HG02981 (cell line): ENCODE measurements at regions not wholly inside any gene's neighbourhood (a gene's known extent, or its start where the extent isn't known, plus 50 kb on each side); places are given as distances from the start of the nearest gene placed in this dataset.
"Not testable (repeated sequence)": the region's sequence is repeated elsewhere in the genome, so short reads cannot be mapped to it uniquely, and the experiment has no call there.

Experiments used
- ATAC-seq: cut with Tn5 transposase; IDR thresholded peaks from one replicate; pipeline ENCODE4 v1.9.1; 2021; ENCODE audit warnings: mild to moderate bottlenecking, moderate library complexity; ENCODE audit not compliant: unreplicated experiment

DNA sequence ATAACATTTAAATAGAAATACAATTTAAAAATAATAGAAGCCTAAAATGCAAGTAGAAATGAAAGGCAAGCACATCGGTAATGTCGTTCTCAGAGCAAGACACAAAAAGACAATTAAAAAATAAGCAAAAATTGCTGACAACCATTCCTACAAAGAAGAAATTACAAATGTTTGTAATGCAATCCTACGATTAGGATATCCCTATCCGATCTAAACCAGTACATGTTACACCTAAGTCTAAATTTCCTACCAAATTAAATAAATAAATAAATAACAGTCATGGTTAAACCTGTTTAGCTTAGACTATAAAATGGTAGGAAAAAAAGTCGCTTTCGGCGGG is 90.0 kb downstream of the ANXA2R start:
- ATAC-seq = no peak

DNA sequence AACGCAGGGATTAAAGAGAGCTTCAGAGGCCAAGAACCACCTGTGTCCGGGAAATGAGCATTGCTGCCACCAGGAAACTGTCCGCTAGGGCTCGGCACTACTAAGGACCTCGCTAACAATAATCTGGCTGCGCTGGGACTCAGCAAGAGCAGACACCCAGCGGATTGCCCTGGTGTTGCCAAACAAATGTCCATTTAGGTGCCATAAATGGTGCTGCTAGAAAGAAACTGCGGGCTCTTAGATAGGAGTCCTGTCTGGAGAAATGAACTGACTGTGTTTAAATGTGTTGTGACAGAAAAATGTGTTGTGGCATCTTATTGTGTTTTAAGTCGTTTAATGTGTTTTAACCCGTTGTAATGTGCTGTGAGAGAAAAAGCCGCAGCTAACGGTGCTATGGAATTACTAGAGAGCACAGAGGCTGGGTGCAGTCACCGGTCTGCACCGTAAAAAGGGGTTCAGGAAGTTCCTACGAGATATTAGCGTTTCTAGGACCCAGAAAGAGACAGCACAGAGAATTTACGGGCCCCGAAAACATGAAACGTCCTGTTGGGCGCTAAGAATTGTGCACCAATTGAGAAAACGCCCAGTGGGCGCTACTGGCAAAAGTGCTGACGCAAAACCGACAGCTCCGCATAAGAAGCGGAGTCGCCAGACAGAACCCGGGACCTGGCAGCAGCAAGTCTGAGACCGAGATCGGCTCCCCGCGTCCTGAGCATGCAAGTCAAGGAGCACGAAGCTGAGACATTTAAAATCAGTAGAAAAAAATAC is 90.6 kb downstream of the ANXA2R start:
- peak; percentile 76 for ATAC-seq

DNA sequence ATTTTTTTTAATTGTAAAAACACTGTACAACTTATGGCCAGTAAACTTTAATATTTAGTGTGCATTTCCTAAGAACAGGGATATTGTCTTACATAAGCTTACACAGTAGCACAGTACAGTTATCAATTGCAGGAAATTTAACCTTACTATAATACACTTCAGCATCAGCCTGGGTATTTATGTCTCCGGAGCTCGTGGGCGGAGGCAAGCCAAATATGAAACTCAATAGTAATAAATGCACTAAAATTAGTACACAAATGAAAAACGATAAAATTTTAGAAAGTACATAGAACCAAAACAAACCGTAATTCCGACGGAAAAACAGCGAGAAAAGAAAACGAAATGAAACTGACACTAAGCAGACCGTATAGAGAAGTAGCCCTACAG is 91.2 kb downstream of the ANXA2R start:
- peak; percentile 0 for ATAC-seq

DNA sequence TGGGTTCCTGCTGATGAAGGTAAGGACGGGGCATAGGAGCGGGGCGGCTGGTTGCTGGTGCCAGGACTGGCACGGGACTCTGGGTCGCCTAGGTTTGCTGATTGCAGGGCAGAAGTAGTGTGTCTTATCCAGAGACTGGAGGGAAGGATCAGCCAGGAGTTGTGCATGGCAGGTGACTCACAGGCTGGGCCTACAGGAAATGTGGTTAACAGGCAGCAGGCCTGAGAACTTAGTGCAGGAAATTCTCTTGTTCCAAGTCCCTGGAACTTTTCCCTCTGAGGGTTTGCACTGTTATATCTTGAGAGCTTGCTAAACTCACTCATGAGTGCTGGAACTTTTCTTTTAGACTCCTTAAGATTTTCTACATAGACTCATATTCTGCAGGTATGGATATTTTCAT is 95.1 kb downstream of the ANXA2R start:
- no peak for ATAC-seq

DNA sequence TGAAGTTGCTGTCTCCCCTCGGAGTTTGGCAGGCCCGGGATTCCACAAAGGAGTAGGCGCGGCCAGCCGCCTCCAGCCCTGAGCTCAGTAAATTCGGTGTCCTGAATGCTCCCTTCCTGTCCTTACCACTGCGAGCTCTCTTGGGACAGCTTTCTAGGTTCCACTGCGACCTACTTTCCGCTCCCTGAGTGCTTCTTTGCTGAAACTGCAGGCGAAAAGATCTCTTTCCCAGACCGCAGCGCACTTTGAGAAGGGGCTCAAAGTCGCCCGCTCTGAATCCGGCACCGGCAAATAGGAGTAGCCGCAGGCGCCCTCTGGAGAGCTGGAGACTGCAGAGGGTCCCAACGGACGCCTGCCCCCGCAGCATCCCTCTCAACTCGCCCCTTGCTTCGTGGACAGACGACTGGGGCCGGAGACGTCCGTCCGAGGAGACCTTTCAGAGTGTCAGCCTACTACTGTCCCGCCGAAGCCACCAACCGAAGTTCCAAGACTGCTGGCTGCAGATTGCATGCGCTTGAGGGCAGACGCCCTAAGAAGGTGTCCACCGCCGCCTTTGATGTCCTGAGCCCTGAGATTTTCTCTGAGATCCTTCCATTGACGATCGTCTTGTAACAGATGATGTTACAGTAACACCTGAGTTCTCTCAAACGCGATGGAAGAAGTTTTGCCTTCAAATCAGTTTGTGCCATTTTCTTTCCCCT is 96.0 kb downstream of the ANXA2R start:
- ATAC-seq = no peak

DNA sequence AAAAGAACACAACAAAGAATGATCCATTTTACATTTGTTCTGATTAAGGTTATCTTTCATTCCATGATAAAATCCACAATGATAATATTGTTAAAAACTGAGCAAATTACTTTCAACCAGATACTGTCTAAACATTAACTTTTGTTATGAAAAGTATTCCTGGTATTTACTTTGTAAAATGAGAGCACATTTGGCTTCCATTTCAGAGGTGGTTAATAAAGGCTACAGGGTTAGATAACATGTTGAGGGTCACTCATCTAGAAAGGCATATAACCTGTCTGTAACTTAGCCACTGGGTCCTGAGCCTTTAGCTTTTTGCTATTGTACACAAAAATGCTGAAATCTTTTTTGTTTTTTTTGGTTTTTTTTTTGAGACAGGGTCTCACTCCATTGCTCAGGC is 99.3 kb downstream of the ANXA2R start:
- no peak for ATAC-seq

DNA sequence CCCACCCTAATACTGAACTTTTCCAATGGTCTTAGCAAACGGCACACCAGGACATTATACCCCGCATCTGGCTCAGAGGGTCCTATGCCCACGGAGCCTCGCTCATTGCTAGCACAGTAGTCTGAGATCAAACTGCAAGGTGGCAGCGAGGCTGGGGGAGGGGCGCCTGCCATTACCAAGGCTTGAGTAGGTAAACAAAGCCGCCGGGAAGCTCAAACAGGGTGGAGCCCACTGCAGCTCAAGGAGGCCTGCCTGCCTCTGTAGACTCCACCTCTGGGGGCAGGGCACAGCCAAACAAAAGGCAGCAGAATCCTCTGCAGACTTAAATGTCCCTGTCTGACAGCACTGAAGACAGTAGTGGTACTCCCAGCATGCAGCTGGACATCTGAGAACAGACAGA is 108.1 kb downstream of the ANXA2R start:
- not testable (repeated sequence) for ATAC-seq

DNA sequence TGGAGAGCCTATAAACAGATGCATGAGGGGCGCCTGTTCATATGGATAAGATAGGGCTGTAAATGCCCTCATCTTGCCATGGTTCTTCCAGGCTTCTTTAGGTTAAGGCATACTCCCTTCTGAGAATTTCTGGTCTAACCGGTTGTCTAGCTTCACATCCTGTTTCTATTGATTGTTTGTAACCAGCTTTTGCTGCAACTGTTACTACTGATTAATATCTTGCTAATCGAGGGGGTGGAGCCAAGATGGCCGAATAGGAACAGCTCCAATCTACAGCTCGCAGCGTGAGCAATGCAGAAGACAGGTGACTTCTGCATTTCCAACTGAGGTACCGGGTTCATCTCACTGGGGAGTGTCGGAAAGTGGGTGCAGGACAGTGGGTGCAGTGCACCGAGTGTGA is 108.7 kb downstream of the ANXA2R start:
- ATAC-seq = not testable (repeated sequence)

DNA sequence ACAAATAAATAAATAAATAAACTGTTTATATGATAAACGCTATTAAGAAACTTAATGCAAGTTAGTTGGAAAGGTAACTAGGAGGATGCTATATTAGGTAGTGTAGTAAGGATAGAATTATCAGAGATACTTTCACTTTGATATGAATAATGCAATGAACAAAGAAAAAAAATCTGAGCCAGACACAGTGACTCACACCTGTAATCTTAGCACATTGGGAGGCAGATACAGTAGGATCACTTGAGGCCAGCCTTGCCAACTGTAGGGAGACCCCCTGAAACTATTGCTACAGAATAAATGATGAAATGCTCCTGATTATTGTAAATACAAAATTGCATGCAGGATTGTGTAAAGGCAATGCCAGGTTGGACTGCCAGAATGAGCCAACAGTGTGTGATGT is 109.2 kb downstream of the ANXA2R start:
- no peak for ATAC-seq

DNA sequence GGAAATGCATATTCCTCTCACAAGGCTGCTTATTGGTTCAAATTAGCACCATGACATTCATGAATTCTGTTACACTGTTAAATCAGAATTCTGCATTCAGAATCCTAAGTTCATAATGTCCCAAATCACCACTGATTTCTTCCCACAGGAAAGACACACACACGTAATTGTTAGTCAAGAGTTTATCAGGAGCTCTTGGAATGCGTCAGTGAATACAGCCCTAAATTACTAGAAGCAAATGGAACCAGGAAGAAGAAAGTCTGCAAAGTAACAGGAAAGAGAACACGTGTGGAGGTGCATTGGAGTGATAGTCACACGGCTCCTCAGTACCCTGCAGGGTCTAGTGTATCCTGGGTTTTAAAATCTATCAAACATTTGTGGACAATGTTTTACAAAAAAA is 110.2 kb downstream of the ANXA2R start:
- ATAC-seq = no peak

DNA sequence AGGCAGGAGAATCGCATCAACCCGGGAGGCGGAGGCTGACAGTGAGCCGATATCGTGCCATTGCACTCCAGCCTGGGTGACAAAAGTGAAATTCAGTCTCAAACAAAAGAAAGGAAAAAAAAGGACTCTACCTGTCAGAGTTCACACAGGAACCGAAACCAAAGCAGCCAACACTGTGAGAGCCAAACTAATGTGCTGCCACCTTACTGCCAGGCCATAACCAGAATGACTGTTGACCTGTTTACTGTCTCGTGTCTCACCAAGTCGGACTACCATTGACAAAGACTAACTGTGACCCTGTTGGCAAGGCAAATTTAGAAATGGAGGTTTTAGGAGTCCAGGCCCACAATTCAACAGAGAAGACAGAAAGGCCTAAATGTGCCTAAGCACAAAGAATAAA is 112.4 kb downstream of the ANXA2R start:
- ATAC-seq = no peak

DNA sequence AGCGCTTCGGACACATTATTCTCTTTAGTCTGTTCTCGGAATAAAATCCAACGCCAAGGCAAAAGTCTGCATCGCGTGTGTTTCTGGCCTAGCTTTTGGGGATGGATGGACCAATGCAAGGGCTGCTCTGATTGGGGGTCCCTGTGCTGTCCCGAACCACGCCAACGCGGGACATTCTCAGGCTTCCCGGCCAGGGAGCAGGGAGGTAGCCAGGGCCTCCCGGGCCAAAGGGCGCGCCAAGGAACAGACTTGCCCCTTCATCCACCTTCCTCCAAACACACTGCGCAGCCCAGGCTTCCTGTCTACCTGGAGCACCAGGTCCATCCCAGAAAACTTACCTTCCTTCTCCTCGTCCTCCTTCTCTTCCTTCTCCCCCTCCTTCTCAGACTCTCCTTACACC is 113.0 kb upstream of the SELENOP start:
- ATAC-seq = no peak

DNA sequence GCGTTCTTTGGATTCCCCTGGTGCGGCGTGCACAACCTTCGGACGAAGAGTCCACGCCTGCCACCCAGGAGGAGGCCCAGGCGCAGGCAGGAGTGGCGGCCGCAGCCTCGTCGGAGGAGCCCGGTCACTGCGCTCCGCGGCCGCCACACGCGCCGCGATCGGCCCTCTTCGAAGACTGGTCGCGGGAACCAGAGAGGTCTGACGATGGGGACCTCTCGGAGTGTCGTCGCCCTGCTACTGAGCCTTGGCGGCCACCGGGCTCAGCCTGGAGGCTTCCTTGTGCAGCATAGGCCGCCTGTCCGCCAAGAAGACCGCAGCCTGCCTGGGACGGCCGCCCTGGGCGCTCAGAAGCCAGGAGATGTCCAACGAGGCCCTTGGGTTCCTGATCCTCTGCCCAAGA is 112.5 kb upstream of the SELENOP start:
- no peak for ATAC-seq

DNA sequence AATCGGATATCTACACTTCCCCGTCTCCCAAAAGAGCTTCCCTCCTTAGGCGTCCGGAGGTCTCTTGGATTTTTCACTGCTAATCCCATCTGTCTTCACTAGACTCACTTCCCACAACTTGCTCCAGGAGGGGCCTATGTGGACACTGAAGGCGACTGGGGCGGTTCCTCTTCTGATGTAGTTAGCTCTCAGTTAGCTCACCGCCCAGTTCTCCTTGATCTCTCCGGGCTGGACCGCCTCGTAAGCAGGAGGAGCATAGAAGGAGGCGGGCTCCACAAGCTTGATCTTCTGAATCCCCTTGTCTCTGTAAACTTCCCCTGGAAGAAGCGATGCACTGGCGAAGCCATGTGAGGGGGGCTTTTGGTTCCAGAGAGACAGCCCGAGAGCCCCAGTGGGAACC is 112.0 kb upstream of the SELENOP start:
- ATAC-seq = no peak

DNA sequence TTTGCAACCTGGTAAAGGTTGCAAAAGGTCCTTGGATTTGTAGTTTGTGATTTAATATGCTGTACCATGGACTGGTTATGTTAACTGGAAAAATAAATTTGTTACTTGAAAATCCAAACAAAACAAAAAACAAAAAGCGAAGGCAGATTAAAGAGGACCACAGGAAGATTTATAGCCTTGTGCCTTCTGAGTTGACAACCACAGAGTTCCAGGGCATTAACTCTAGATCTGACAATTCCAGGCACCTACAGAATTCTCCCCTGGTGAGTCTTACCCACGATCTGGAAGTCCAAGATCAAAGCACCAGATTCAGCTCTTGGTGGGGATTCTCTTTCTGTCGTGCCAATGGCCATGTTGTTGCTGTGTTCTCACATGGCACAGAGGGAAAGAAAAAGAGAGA is 107.9 kb upstream of the SELENOP start:
- no peak for ATAC-seq

DNA sequence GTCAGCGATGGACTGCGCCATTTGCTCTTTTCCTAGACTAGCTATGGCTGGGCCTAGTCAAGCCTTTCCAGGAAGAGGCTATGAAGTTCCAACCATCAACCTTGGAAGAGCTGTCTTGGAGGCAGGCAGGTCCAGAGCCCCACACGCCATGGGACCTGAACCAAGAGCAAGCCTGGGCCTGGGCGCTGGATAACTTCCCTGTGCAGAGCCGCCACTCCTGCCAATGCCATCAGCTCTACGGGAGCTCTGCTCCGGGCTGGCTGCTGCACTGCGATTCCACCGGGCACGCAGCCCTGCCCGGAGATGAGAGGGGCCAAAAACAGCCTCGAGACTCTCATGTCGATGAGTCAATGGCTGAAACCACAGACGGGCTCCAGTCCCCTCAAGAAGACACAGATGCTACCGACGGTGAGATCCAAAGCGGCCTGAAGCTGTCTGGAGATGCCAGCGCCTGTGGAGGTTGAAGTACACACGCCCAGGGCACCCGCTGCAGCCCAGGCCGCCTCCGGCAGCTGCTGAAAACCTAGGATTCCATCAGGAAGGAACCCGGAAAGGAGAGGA is 103.7 kb upstream of the SELENOP start:
- ATAC-seq = no peak

DNA sequence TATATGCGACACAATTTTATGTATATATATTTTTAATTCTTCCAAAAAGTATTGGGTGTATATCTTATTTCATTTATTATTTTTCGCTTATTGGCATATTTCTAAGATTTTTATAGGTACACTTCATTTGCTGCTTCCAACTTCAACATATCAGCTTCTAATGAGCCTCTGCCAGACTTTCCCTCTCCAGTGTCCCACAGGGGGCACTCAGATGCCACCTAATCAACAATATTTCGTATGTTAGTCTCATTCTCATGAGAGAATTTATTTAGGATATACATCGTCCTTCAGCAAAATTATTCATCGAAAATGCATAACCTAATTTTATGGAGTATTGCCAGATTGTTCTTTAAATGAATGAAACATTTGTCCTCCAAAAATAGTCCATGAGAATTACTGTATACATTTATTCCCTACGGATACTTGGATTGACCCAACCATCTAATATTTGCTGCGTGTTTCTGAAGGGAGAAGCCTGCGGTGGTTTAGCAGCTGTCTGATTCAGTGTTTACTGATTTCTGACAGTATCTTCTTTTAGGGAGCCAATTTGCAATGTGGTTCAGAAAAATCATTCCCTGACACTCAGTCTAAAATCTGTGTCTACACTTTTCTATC is 100.6 kb upstream of the SELENOP start:
- no peak for ATAC-seq

DNA sequence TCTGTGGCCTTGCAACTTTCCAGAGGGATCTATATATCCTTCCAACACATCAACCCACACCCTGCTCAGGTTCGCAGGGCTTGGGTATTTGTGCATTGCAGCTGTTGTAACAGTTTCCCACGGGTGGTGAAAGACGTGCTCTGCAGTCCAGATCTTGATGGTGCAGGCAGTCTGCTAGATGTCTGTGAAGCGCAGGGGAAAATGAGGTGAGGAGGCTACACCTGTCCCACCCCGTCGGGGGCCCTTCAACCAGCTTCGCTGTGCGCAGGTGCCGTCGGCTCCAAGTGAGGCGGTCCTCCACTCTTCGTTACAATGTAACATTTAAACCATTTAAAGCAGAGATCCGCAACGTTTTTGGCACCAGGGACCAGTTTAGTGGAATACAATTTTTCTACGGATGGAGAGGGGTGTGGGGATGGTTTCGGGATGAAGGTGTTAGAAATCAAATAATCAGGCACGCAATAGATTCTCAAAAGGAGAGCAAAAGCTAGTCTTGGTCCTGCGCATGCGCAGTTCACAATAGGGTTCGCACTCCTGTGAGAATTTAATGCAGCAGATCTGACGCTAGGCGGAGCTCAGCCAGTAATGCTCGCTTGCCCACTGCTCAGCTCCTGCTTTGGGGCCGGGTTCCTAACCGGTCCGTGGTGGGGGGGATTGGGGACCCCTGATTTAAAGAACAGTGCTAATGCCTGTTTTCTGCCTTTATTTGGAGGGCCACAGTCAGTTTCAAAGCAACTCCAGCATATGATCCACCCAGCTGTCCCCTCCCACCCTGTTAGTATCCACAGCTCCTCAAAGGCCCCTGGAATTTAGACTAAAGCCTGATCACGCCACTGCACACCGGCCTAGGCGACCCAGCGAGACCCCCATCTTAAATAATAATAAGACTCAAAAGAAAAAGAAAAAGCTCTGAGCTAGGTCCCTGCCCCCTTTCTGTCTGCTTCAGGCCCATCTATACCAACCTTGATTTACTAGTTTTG is 97.1 kb upstream of the SELENOP start:
- ATAC-seq = peak; percentile 91

DNA sequence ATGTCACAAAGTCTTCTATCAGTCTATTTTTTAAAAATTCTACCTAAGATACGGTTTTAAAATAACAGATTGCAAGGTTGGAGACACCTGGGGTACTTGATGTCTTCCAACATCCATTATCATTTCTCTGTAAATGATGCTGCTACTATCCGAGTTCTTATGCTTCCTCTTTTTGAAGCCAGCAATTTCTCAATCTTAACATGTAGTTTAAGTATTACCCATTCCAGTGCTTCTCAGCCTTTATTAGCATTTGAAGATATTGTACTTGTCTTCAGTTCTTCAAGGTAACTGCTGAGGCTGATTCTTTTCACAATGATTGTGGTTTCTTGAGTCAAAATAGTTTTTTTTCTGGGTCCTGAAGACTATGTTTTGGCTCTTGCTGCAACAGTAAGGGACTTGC is 96.4 kb upstream of the SELENOP start:
- ATAC-seq = peak; percentile 8

DNA sequence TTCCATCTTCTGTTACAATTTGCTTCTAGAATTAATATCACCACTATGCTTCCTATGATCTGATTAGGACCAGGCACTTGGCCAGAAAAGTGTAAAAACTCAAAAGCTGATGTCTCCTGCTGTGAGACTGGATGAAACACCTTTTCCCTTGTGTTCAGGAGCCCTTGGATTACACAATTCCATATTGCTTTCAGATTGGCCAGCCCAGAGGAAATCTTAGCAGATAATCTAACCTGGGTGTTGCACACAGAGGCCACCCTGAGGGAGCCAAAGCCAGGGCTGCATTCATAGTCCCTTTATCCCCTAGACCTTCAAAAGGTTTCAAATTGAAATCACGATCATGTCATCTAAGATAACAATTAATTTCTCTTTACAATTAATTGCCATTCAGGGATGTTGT is 94.1 kb upstream of the SELENOP start:
- ATAC-seq = no peak

DNA sequence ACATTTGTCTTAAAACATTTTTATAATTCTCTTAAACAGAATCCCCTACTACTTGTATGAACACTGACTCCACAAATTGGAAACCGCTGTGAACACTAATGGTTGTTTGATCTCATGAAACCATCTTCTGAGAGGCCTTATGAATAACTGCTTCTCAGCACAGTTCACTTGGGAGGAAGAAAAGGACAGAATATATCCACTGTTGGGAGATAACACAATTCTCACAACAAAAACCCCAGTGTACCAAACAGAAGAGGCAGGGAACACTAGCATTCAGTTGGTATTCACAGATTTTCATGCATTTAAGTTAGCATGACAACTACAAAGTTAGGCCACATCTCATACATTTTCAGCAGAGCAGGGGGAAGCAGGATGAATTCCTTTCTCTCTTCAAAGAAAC is 89.0 kb upstream of the SELENOP start:
- no peak for ATAC-seq
